ENCODE measurements at regions not wholly inside any gene's neighbourhood (a gene's known extent, or its start where the extent isn't known, plus 50 kb on each side); places are given as distances from the start of the nearest gene placed in this dataset.

DNA sequence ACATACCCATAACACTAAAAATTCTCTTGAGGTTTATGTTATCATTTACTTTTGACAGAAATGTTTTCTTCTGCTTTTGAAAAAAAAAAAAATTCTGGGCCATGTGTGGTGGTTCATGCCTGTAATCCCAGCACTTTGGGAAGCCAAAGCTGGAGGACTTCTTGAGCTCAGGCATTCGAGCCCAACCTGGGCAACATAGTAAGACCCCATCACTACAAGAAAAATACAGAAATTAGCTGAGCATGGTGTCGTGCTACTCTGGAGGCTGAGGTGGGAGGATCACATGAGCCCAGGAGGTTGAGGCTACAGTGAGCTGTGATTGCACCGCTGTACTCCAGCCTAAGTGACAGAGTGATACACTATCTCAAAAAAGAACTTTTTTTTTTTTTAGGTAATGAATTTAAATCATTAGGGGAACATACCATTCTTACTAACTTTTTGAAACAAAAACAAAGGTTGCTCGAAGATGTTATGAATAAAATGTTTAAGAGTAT, 148.8 kb upstream of the DMRT1 start:
- no peak for DNase-seq (ENCODE audit: low read depth in 2 of 2)

DNA sequence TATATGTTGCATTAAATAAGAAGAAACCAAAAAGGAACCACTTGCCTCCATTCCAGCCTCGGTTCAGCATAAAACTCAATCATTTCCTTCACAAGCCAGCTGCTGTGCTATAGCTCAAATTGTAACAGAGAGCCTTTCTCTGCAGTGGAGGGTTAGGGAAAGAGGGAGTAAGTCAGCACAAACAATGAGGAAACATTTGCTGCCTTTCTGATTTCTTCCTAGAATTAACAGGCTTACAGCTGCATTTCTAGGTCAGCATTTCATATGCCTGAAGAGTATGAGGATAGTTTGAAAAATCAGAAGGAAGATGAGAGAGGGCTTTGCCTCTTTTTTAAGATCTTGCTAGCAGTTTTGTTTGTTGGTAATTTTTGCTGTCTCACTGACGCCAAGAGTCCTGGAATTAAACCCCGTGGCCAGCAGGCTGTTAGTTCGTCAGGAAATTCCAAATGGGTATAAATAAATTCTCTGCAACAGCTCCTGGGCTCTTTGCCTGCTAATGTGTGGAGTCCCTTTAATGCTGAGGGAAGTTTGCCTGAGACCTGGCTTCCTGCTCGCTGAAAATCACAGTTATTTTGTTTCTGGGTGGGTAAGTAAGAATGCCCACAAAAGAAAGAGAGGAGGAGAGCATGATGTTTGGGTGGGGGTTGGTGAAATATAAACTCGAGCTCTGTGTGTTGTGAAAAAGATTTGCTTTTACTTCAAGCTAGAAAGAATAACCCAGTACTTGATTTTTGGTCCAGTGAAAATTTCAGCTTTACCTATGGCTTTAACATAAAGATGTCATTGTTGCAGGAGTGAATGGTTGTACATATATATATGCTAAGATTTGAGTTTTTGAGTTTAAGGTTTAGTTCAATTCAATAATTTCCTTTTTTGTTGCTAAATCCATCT, 148.1 kb upstream of the DMRT1 start:
- DNase-seq (ENCODE audit: low read depth in 2 of 2): no peak

DNA sequence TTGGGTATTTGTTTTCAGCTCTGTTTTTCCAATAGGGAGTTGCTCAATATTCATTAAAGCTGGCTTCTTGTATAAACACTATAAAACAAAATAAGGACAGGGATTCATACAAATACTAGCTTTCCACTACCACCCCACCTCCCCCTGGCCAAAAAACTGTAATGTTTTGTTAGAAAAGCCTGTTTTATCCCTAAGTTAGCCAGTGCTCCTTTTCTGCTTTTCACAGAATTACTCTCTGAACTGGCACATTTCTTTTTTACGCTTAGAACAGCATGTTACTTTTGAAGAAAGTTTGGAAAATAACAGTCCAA, 147.4 kb upstream of the DMRT1 start:
- DNase-seq (ENCODE audit: low read depth in 2 of 2): no peak

DNA sequence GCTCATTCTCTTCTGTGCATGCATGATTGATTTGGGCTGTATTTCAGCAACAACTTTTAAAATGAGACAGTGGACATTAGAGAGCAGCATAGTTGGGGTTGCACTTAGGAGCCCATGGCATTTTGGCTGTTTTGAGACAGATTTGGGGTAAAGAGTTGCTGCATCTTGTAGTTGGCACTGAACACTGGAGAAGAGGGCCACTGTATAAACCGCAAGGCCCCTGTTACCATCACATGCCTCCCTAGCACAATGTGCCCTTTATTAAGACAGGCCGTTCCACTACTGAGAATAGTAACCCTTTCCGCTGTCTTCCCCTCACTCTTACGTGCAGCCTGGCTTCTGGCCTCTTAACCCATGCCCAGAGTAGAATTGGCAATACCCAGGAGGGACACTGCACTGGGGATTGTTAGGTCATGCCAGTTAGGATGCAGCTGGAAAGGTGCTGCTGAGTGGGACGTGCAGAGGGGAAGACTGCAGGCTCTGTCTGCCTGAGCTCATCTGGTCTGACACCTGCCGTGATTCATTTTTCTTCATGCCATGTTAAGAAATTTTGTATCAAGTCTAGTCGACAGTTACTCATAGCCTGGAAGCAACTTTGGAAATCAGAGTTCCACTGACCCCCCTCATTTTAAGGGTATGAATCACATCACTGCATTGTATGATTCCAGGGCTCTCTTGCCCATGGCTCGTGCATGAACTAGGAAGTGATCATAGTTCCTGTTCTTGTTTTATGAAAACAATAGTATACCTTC, 146.9 kb upstream of the DMRT1 start:
- no peak for DNase-seq (ENCODE audit: low read depth in 2 of 2)

DNA sequence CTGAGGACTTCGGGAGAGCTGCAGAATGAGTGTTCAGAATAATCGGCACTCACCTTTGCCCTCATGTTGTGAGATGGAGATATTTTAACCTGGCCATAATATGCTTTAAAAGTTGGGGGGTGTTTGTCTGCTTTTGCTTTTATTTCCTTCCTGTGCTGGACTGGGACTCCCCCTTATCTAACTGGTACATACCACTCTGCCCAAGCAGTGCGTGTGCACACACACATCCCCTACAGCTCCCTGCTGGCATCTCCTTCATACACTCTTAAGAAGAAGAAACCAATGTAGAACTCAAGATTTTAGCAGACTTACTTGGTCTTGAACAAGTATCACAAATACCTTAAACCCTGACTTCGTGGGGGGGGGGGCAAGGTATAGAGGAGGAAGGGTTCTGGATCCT, 146.2 kb upstream of the DMRT1 start:
- DNase-seq (ENCODE audit: low read depth in 2 of 2): no peak

DNA sequence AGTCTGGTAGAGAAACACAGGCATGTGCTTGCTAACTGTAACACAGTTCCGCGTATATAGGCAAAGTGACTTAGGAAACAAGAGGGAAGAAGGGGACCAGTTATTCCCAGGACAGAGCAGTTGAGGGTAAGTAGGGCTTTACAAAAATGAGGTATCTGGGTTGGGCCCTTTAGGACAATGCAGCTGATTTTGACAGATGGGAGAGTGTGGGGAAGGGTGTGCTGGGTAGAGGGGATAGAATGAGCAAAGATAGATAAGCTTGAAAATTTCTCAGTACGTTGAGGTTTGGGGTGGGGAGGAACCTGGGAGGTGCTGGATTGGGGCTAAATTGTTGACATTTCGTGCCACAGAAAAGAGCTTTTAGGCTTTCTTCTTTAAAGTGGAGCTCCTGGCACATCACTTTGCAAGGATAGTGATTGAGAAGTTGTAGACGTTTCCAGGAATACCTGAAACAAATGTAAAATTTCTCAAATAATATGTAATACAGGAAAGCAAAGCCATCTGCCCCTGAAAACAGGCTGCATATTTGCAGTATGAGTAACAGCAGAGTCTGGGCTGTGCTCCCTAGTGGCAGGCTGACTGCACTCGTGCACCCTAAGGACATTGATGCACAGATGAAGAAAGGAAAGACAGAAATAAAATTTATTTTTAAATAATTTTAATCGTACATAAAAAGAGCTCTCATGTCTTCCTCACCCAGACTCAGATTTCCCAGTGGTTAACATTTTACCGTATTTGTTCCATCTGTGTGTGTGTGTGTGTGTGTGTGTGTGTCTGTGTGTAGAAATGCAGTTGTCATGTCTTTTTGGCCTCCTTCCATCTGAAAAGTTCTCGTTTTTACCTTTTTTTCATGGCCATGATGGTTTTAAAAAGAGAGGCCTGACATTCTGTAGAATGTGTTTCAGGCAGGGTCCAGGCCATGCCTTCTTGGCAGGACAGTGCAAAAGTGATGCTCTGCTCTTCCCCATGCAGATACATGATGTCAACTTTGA, 144.9 kb upstream of the DMRT1 start:
- DNase-seq (ENCODE audit: low read depth in 2 of 2): no peak

DNA sequence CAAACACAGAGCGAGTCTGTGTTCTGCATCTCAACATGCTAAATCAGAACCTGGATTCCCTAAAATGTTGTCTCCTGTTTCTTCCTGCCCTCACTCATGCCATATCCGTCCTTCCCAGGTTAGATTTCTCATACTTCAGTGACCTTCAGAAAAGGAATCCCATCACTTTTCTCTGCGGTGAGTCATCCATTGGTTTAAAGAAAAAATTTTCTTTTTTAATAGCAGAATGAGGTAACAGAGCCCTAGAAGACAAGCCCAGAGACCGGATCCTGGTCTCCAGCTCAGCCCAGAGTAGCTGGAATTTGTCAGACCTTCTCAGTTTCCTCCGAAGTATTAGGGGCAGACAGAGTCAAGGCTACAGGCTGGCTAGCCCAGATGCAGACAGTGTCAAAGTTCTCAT, 143.2 kb upstream of the DMRT1 start:
- no peak for DNase-seq (ENCODE audit: low read depth in 2 of 2)

DNA sequence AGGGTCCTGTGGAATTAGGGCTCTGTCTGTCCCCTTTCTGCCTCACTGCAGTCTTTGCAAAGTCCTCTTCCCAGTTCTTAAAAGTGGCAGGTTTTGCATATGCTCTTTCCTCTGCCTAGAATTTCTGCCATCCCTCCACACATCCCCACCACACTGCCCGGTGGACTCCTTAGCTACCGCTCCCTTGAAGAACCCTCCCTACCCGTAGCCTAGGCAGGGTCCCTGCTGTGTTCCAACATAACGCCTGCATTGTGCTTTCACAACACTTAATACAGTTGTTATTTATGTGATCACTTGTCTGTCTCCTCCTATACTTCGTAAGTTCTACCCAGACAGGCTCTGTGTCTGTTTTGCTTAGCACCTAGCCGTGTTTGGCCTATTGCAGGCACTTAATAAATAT, 142.5 kb upstream of the DMRT1 start:
- DNase-seq (ENCODE audit: low read depth in 2 of 2): no peak

DNA sequence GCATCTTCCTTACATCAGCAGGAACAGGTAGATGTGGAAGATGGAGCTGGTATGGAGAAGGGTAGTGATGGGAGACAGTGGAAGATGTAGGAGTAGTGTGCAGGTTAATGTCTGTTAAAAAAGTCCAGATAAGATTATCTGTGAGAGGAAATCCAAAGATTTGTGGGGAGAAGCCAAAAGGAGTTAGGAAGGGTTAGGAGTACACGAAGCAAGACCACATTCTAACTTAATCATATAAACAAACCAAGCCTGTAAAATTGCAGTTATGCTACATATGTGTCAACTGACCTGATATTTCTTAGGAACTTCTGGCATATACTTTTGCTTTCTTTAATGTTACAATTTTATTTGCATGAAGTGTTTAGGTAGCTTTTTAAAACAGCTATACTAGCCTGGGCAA, 142.1 kb upstream of the DMRT1 start:
- DNase-seq (ENCODE audit: low read depth in 2 of 2): no peak

DNA sequence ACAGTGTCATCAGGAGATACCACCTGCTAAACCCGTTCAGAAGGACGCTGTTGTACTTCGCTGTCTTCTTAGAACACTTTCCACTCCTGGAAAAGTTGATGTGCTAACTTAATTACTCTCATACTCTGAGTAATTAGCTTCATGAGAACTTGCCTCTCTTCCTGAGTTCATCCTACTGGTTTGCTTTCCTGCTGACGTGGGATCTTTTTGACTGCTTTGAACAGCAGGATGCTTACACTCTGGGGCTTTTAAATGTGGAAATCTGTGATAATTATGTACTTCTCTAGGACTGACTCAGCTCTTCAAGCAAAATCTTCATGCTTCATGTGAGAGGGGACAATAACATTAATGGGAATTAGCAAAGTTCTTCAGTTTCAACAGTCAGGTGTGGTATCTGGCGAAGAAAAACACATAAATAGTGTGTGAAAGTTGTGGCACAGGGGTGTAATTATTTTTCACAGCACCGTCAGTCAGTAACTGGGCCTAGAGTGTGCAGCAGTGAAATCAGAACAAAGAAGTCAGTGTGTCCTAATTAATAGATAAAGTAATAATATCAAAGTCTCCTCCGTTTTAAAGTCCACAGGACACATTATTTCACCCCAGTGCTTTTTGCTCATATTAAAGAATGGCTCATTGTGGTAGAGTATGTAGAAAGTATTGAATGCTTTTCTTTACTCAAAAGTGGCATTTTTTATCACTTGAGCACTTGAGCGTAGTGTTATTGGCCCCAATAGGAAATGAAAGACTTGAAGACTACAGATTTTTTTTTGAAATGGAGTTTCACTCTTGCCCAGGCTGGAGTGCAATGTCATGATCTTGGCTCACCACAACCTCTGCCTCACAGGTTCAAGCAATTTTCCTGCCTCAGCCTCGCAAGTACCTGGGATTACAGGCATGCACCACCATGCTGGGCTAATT, 140.9 kb upstream of the DMRT1 start:
- no peak for DNase-seq (ENCODE audit: low read depth in 2 of 2)

DNA sequence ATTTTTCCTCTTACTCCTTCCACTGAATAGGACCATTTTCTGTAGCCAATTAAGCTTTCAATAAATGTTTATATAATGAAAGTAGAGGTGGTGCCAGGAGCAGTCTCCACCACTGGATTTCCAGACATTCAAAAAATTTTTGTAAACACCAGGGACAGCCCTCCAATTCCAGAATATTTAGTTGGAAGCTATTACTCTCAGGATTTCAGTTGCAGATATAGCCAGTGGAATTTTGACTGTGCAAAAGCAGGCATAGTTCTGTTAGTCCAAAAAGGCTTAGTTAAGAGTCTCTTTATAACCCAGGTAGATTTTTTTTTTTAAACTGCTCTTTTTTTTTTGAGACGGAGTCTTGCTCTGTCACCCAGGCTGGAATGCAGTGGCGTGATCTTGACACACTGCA, 138.1 kb upstream of the DMRT1 start:
- DNase-seq (ENCODE audit: low read depth in 2 of 2): no peak

DNA sequence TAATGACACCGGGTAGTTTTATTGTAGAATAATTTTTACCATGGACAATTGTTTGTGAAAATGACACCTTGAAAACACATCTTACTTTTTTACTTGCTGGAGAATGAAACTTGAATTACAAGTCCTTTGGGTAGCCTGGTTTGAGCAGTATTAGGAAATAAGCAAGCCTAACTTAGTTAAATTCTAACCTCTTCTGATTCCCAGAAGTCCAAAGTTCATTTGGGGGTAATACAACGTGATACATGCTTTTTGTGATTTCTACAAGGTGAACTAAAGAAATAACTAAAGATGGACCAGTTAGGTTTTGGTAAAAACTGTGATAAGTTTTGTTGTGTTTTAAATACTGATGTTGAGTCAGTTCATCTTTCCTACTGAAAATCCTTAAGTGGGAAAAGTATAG, 135.4 kb upstream of the DMRT1 start:
- no peak for DNase-seq (ENCODE audit: low read depth in 2 of 2)

DNA sequence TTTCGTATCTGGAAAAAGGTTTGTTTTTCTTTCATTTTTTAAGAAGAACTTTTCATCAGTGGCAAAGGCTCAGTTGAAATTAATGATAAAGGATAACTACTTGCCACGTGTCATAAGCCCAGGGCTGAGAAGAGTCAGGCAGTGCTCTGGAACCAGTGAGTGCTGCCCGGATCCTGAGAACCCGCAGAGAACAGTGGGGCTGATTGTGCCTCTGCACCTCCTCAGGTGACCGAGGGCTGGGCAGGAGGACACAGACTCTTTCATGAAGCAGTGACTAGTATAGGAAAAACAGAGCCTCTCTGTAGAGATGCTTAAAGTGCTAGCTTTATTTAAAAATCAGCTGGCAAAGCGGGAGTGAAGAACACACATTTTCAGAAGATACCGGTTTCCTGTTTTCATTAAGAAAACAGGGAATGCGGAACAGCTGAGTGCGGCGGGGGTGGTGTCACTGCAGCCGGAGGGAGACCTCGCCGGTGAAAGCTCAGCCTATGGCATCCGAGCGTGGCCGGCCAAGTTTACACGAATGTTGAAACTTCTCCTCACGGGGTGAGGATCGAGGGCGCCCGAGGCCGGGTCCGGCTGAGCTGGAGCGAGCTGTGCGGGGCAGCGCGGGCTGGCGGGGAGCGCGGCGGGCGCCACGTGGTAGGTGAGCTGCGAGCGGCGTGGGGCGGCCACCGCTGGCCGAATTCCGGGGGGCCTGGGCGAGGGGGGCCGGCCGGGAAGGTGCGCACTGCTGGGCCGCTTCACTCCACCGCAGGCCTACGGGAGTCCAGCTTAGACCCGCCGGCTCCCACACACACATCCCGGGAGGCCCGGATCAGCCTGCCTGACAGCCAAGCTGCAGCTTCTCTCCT, 134.7 kb upstream of the DMRT1 start:
- DNase-seq (ENCODE audit: low read depth in 2 of 2): peak in 1 of 2 donors; percentile 8

DNA sequence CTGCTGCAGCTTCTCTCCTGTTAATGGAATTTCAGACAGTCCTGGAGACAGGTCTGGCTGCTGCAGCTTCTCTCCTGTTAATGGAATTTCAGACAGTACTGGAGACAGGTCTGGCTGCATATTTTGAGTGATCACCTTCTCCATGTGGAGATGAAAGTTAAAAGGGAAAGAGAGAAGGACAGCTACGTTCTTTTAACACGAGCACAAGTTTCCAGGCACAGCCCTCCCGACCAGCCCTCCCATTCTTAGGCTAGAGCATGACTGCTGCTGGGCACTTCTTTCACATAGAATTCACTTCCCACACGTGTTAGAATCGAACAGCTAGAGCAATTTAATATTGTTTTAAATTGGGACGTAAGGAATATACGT, 133.3 kb upstream of the DMRT1 start:
- DNase-seq (ENCODE audit: low read depth in 2 of 2): no peak

DNA sequence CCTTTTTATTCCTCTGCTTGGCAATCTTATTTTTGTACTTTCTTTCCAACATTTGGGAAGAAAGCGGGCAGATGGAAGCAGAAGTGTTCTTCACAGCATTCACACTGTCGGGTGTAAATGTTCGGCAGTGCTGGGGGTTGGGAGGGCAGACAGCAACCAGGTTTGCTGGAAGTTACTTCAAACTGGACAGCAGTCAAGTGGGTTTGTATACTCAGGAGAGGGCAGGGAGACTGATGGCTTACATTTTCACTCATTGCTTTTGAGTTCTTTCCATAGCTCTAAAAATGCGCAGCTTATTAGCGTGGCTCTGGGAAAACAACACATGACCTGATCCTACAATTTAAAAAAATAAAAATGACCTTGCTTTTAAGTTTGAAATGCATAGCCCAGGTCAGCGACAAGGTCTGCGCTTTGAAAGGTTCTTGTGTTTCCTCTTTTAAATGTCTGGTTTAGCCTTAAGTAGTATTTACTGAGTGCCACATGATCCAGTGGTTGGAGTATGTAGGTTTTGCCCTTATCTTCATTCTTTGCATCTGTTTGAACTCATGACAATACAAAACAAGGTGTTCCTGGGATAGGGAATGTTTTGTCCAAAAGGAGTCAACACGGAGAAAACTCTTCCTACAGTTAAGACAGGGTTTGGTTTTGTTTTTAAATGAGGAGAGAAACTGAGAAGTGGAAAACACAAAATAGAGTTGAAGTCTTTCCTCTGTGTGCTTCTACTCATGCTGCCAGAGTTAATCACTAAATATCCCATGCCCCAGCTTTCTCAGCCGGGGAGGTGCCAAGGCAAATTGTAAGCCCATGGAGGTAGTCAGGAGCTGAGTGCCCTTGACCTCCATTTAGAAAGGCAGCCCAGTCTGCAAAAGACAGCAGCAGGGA, 132.7 kb upstream of the DMRT1 start:
- no peak for DNase-seq (ENCODE audit: low read depth in 2 of 2)

DNA sequence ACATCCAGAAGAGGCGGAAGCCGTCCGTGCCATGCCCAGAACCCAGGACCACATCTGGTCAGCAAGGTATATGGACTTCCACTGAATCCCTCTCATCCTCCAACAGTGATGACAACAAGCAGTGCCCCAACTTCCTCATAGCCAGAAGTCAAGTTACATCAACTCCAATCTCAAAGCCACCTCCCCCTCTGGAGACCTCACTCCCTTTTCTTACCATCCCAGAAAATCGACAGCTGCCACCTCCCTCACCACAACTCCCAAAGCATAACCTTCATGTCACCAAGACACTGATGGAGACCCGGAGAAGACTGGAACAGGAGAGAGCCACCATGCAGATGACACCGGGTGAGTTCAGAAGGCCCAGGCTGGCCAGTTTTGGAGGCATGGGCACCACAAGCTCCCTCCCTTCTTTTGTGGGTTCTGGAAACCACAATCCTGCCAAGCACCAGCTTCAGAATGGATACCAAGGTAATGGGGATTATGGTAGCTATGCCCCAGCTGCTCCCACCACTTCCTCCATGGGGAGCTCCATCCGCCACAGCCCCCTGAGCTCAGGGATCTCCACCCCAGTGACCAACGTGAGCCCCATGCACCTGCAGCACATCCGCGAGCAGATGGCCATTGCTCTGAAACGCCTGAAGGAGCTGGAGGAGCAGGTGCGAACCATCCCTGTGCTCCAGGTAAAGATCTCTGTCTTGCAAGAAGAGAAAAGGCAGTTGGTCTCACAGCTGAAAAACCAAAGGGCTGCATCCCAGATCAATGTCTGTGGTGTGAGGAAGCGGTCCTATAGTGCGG, 130.3 kb upstream of the DMRT1 start:
- DNase-seq (ENCODE audit: low read depth in 2 of 2): no peak

DNA sequence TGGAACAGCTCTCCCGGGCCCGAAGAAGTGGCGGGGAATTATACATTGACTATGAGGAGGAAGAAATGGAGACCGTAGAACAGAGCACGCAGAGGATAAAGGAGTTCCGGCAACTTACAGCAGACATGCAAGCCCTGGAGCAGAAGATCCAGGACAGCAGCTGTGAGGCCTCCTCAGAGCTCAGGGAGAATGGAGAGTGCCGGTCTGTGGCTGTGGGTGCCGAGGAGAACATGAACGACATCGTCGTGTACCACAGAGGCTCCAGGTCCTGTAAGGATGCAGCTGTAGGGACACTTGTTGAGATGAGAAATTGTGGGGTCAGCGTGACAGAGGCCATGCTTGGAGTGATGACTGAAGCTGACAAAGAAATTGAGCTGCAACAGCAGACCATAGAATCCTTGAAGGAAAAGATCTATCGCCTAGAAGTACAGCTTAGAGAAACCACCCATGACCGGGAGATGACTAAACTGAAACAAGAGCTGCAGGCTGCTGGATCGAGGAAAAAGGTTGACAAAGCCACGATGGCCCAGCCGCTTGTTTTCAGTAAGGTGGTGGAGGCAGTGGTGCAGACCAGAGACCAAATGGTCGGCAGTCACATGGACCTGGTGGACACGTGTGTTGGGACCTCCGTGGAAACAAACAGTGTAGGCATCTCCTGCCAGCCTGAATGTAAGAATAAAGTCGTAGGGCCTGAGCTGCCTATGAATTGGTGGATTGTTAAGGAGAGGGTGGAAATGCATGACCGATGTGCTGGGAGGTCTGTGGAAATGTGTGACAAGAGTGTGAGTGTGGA, 129.5 kb upstream of the DMRT1 start:
- no peak for DNase-seq (ENCODE audit: low read depth in 2 of 2)
